HCT116 (cell line): ENCODE measurements at regions not wholly inside any gene's neighbourhood (a gene's known extent, or its start where the extent isn't known, plus 50 kb on each side); places are given as distances from the start of the nearest gene placed in this dataset.

ENCODE experiments used
- ATAC-seq: fragments of 200-7000 bp; cut with Tn5 transposase; 2 replicates; pipeline ENCODE4 v1.9.1; 2020; ENCODE audit warnings: mild to moderate bottlenecking, moderate library complexity
- BruUV-seq: library from RNA; stranded (reverse); fragments of 400-500 nt; replicated peaks from 2 replicates; lab custom pipeline; 2021; lab: Mats Ljungman, UMichigan
- CTCF ChIA-PET: fragments of 300-600 bp; sonication (Branson Sonifier 250); formaldehyde crosslinking; loops from one replicate; lab custom pipeline; 2021; ENCODE audit warnings: antibody characterized with exemption; lab: Charles Lee
- POLR2A ChIA-PET: fragments of 300-600, 350-600 bp; sonication (Branson Sonifier 250); formaldehyde crosslinking; loops from one replicate; lab custom pipeline; 2021; ENCODE audit warnings: antibody characterized with exemption; lab: Charles Lee
- RAD21 ChIA-PET, 2 experiments: fragments of 300-600 bp; sonication (Branson Sonifier 250); formaldehyde crosslinking; loops; one replicate each; lab custom pipeline; 2023; ENCODE audit warnings: low total read pairs in 2 of 2; ENCODE audit not compliant: uncharacterized antibody in 2 of 2, unreplicated experiment in 2 of 2, low non-redundant PET in 1 of 2; lab: Charles Lee
- DNase-seq: peaks from one replicate; pipeline ENCODE4 v3.0.0-alpha.2; 2010; ENCODE audit warnings: low read depth, low spot score
- H2AFZ ChIP-seq: fragments of 200-600 bp; shearing (Covaris generic), sonication (generic); 2 replicates; pipeline ENCODE4 v1.6.1; 2017; ENCODE audit warnings: low read depth, mixed run types, mixed read lengths, antibody characterized with exemption, low read length; ENCODE audit not compliant: poor library complexity, severe bottlenecking
- H3K27ac ChIP-seq: 2 replicates; pipeline ENCODE4 v1.5.1; 2012; ENCODE audit warnings: low read depth, low read length
- H3K27me3 ChIP-seq: fragments of 200-600 bp; sonication (generic); 2 replicates; pipeline ENCODE4 v1.6.1; 2016; ENCODE audit warnings: mixed run types, low read length, mixed read lengths; ENCODE audit not compliant: insufficient read depth
- H3K36me3 ChIP-seq, 2 experiments: fragments of 200-500 bp in 1 of 2; fragments of 200-600 bp in 1 of 2; sonication (Bioruptor generic) in 1 of 2; sonication (generic) in 1 of 2; 2 replicates each; pipeline versions ENCODE4 v1.5.1 to v1.6.1; 2014 to 2016; ENCODE audit warnings: low read length in 2 of 2, inconsistent platforms in 1 of 2, mixed read lengths in 1 of 2, mixed run types in 1 of 2; ENCODE audit not compliant: insufficient read depth in 2 of 2, control insufficient read depth in 1 of 2
- H3K4me1 ChIP-seq, 2 experiments: fragments of 200-600 bp in 1 of 2; sonication (generic) in 1 of 2; 2 replicates each; pipeline versions ENCODE4 v1.5.1 to v1.6.1; 2012 to 2017; ENCODE audit warnings: low read length in 2 of 2, inconsistent platforms in 1 of 2, mild to moderate bottlenecking in 1 of 2, mixed read lengths in 1 of 2, mixed run types in 1 of 2, moderate library complexity in 1 of 2; ENCODE audit not compliant: insufficient read depth in 2 of 2, control insufficient read depth in 1 of 2
- H3K4me2 ChIP-seq: fragments of 200-600 bp; sonication (generic); 2 replicates; pipeline ENCODE4 v1.6.1; 2017; ENCODE audit warnings: mixed run types, low read length, mixed read lengths
- H3K4me3 ChIP-seq, 2 experiments: fragments of 200-600 bp in 1 of 2; sonication (generic) in 1 of 2; replicated peaks in 1 of 2; 2 replicates each; pipeline ENCODE4 v1.5.1; 2011 to 2016; ENCODE audit warnings: low read length in 2 of 2, control low read depth in 1 of 2, low read depth in 1 of 2, mild to moderate bottlenecking in 1 of 2, mixed read lengths in 1 of 2, mixed run types in 1 of 2
- H3K79me2 ChIP-seq: fragments of 200-600 bp; sonication (generic); 2 replicates; pipeline ENCODE4 v1.6.1; 2017; ENCODE audit warnings: mild to moderate bottlenecking, mixed run types, low read length, moderate library complexity, mixed read lengths; ENCODE audit not compliant: insufficient read depth
- H3K9ac ChIP-seq: fragments of 200-600 bp; sonication (generic); 2 replicates; pipeline ENCODE4 v1.6.1; 2016; ENCODE audit warnings: low read length, mixed read lengths
- H3K9me2 ChIP-seq: fragments of 200-600 bp; sonication (generic), shearing (Covaris generic); 2 replicates; pipeline ENCODE4 v1.6.1; 2017; ENCODE audit warnings: mixed run types, mild to moderate bottlenecking, moderate library complexity; ENCODE audit not compliant: insufficient read depth
- H3K9me3 ChIP-seq, 2 experiments: fragments of 200-500 bp in 1 of 2; fragments of 200-600 bp in 1 of 2; sonication (Bioruptor generic) in 1 of 2; sonication (generic) in 1 of 2; 2 replicates each; pipeline ENCODE4 v1.6.1; 2014 to 2017; ENCODE audit warnings: low read length in 2 of 2, mixed read lengths in 2 of 2, inconsistent platforms in 1 of 2, low read depth in 1 of 2, mild to moderate bottlenecking in 1 of 2, mixed run types in 1 of 2, moderate library complexity in 1 of 2; ENCODE audit not compliant: control insufficient read depth in 1 of 2, insufficient read depth in 1 of 2
- H4K20me1 ChIP-seq: fragments of 200-600 bp; sonication (generic), shearing (Covaris generic); 2 replicates; pipeline ENCODE4 v1.6.1; 2017; ENCODE audit warnings: mixed run types, mild to moderate bottlenecking, moderate library complexity; ENCODE audit not compliant: insufficient read depth
- CTCF ChIP-seq, 3 experiments: fragments of 200-600 bp in 1 of 3; sonication (generic) in 1 of 3; IDR thresholded peaks in 2 of 3; conservative IDR thresholded peaks in 1 of 3; 2 replicates each; pipeline ENCODE4 v1.5.1; 2012 to 2017; ENCODE audit warnings: low read depth in 2 of 3, low read length in 2 of 3, antibody characterized with exemption in 1 of 3, borderline replicate concordance in 1 of 3, control low read depth in 1 of 3, mild to moderate bottlenecking in 1 of 3, mixed read lengths in 1 of 3, mixed run types in 1 of 3, moderate library complexity in 1 of 3; ENCODE audit not compliant: insufficient read depth in 1 of 3
- EGR1 ChIP-seq: IDR thresholded peaks from 2 replicates; pipeline ENCODE4 v1.6.1; 2012; ENCODE audit warnings: low read depth
- ELF1 ChIP-seq: IDR thresholded peaks from 2 replicates; pipeline ENCODE4 v1.6.1; 2012; ENCODE audit warnings: low read depth, borderline replicate concordance
- EZH2 ChIP-seq: fragments of 200-600 bp; sonication (generic); IDR thresholded peaks from 2 replicates; pipeline ENCODE4 v1.6.1; 2017; ENCODE audit warnings: antibody characterized with exemption, mixed run types
- EZH2phosphoT487 ChIP-seq: fragments of 200-600 bp; IDR thresholded peaks from 2 replicates; pipeline ENCODE4 v1.6.1; 2018; ENCODE audit warnings: antibody characterized with exemption, borderline replicate concordance
- MAX ChIP-seq: IDR thresholded peaks from 2 replicates; pipeline ENCODE4 v1.6.1; 2012
- POLR2A ChIP-seq: IDR thresholded peaks from 2 replicates; pipeline ENCODE4 v1.7.0; 2011; ENCODE audit warnings: borderline replicate concordance; ENCODE audit not compliant: insufficient read depth, insufficient read length; ENCODE audit errors: extremely low read depth
- POLR2AphosphoS5 ChIP-seq: IDR thresholded peaks from 2 replicates; pipeline ENCODE4 v1.6.1; 2011; ENCODE audit warnings: mild to moderate bottlenecking, low read depth, low read length, moderate library complexity
- REST ChIP-seq: IDR thresholded peaks from 2 replicates; pipeline ENCODE4 v1.6.1; 2012; ENCODE audit warnings: low read depth
- SIN3A ChIP-seq: IDR thresholded peaks from 2 replicates; pipeline ENCODE4 v1.6.1; 2012; ENCODE audit warnings: low read depth
- SRF ChIP-seq: IDR thresholded peaks from 2 replicates; pipeline ENCODE4 v1.6.1; 2012; ENCODE audit warnings: low read depth
- TCF7L2 ChIP-seq: IDR thresholded peaks from 2 replicates; pipeline ENCODE4 v1.7.0; 2011; ENCODE audit warnings: borderline replicate concordance, inconsistent platforms; ENCODE audit not compliant: insufficient read depth, insufficient read length; ENCODE audit errors: extremely low read depth
- ZBTB33 ChIP-seq: IDR thresholded peaks from 2 replicates; pipeline ENCODE4 v1.6.1; 2011; ENCODE audit warnings: mild to moderate bottlenecking, low read length, moderate library complexity; ENCODE audit not compliant: insufficient replicate concordance; ENCODE audit errors: extremely low read depth
- ZFX ChIP-seq: fragments of 450-650 bp; IDR thresholded peaks from 2 replicates; pipeline ENCODE4 v1.6.1; 2017
- ZNF274 ChIP-seq: fragments of 200-500 bp; sonication (Bioruptor generic); IDR thresholded peaks from 2 replicates; pipeline ENCODE4 v1.6.1; 2014; ENCODE audit warnings: mild to moderate bottlenecking, low read depth, low read length, inconsistent platforms
- intact Hi-C: fragments of 100-400 bp; cut with micrococcal nuclease; formaldehyde crosslinking; loops from 2 replicates; pipeline ENCODE4 v1.10.0; 2022

GRCh38 chr17:62913991-62914570 is 52.0 kb upstream of the TANC2 start:
- Histone ChIP-seq H3K79me2 (no peaks in the 10 kb centered on the region), H3K9ac (no peak overlapping the region), H4K20me1 (no peaks in the 10 kb centered on the region), H3K27me3 (no peaks in the 10 kb centered on the region), H3K9me3 (no peaks in the 10 kb centered on the region), H3K27ac (no peak overlapping the region), H2AFZ (no peak overlapping the region), H3K4me2 (no peak overlapping the region), H3K4me3 (no peak overlapping the region), H3K4me1 (no peaks in the 10 kb centered on the region), H3K9me2 (no peaks in the 10 kb centered on the region), H3K36me3 (no peaks in the 10 kb centered on the region)
- TF ChIP-seq EGR1 (no peak), ELF1 (no peak), EZH2 (no peak), POLR2AphosphoS5 (no peak), CTCF (IDR thresholded peaks at IDR 0.05 in 2 of 3, conservative IDR thresholded peaks at IDR 0.05 in 1 of 3; ENCODE audit: borderline replicate concordance in 1 of 3, insufficient read depth in 1 of 3, low read depth in 2 of 3, low read length in 2 of 3) (no peak), MAX (no peak), REST (no peak), TCF7L2 (no peak), POLR2A (no peak), ZNF274 (no peak), EZH2phosphoT487 (no peak), SRF (no peak), ZBTB33 (no peak), SIN3A (no peak), ZFX (no peak)
- ChIA-PET POLR2A (no interaction called here), RAD21 (no interaction called here), CTCF (interaction anchor here (0.5 kb wide), 1 partner anchor 227 kb away, joined by 3 read pairs; no protein-coding TSS in a partner anchor)
- ATAC-seq (no peak), DNase-seq (no peak)
- intact Hi-C loops: no loop called here
- no TSS peak for BruUV-seq
